Body of pancreas (tissue), 4 donors: ENCODE measurements at regions not wholly inside any gene's neighbourhood (a gene's known extent, or its start where the extent isn't known, plus 50 kb on each side); places are given as distances from the start of the nearest gene placed in this dataset.

Experiments used
- ATAC-seq: fragments of 150-250 bp; one replicate; pipeline ENCODE4 v1.9.1; 2016
- DNase-seq, 4 donors: peaks; one replicate each; pipeline ENCODE4 v3.0.0-alpha.2; 2019
- H3K27ac ChIP-seq, 4 donors: fragments of 200-600 bp; sonication (generic); 1 replicate in 3 of 4; 2 replicates in 1 of 4; pipeline versions ENCODE4 v1.5.1 to v1.6.1; 2016 to 2019; ENCODE audit warnings: mild to moderate bottlenecking in 1 of 4, mixed read lengths in 1 of 4, moderate library complexity in 1 of 4
- H3K27me3 ChIP-seq, 2 donors: fragments of 200-600 bp; sonication (generic); one replicate each; pipeline ENCODE4 v1.6.0; 2016; ENCODE audit warnings: mild to moderate bottlenecking in 1 of 2
- H3K36me3 ChIP-seq, 2 donors: fragments of 200-600 bp; sonication (generic); replicated peaks in 1 of 2; 2 replicates each; pipeline ENCODE4 v1.5.1; 2016; ENCODE audit warnings: low read depth in 2 of 2; ENCODE audit not compliant: insufficient read depth in 1 of 2
- H3K4me1 ChIP-seq: fragments of 200-600 bp; sonication (generic); one replicate; pipeline ENCODE4 v1.6.0; 2016
- H3K4me3 ChIP-seq, 2 donors: fragments of 200-600 bp; sonication (generic); 1 replicate in 1 of 2; 2 replicates in 1 of 2; pipeline ENCODE4 v1.5.1; 2016 to 2019
- H3K9me3 ChIP-seq, 3 donors: fragments of 200-600 bp; sonication (generic); 1 replicate in 2 of 3; 2 replicates in 1 of 3; pipeline ENCODE4 v1.5.1; 2016
- POLR2A ChIP-seq, 3 donors: fragments of 450-650 bp; IDR thresholded peaks; one replicate each; pipeline ENCODE4 v1.6.1; 2016; ENCODE audit warnings: antibody characterized with exemption in 3 of 3, mild to moderate bottlenecking in 2 of 3
- WGBS, 2 donors: methylation state at CpG; one replicate each; pipeline ENCODE4 v1.1.5; 2017; 5-methylcytosine and 5-hydroxymethylcytosine counted together
- intact Hi-C: fragments of 100-400 bp; cut with DNase I; formaldehyde crosslinking; loops from one replicate; pipeline ENCODE4 v1.15.1; 2023
- TF ChIP-seq, protein P1 (sequence below), 7 experiments: fragments of 450-650 bp in 4 of 7; fragments of 200-600 bp in 3 of 7; sonication (generic) in 3 of 7; IDR thresholded peaks; one replicate each; pipeline ENCODE4 v1.5.1; 2016 to 2019; ENCODE audit warnings: antibody characterized with exemption in 7 of 7

DNA sequence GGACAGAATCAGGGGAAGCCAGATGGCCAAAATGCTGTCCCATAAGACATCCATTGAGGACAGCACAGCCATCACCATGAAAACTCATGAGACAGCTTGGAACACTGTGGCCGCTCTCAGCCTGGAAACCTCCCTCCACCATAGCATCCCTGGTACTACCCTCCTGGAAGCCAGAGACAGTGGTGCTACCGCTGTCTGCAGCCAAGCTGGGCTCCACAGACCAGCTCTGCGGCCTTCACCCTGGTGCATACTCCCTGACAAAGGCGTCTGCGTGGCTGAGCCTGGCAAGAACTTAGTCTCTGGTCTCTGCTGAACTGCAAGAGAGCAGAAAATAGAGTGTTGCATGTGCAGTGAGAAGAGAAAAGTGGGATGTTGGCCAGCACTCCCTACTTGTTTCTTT is 558.0 kb downstream of the C6orf118 start:
- no peak overlapping the region for H3K27ac ChIP-seq
- no peak for ATAC-seq
- 43 to 53% methylated on average over 4 to 5 of the region's 5 CpGs for WGBS, 2 donors

DNA sequence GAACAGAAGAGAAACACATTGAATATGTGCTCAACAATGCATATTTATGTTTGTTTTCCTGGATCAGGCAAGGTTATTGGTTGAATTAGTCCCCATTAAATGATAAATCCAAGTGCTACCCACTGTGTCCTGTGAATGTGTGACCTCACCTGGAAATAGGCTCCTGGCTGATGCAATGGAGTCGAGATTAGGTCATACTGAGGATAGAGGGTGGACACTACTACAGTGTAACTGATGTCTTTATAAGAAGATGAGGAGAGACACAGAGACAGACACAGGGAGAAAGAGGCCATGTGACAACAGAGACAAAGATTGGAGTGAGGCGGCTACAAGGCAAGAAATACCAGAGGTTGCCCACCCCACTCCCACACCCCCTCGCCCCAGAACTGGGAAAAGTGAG is 559.3 kb downstream of the C6orf118 start:
- intact Hi-C loops: no loop called here
- TF ChIP-seq, protein P1, sequence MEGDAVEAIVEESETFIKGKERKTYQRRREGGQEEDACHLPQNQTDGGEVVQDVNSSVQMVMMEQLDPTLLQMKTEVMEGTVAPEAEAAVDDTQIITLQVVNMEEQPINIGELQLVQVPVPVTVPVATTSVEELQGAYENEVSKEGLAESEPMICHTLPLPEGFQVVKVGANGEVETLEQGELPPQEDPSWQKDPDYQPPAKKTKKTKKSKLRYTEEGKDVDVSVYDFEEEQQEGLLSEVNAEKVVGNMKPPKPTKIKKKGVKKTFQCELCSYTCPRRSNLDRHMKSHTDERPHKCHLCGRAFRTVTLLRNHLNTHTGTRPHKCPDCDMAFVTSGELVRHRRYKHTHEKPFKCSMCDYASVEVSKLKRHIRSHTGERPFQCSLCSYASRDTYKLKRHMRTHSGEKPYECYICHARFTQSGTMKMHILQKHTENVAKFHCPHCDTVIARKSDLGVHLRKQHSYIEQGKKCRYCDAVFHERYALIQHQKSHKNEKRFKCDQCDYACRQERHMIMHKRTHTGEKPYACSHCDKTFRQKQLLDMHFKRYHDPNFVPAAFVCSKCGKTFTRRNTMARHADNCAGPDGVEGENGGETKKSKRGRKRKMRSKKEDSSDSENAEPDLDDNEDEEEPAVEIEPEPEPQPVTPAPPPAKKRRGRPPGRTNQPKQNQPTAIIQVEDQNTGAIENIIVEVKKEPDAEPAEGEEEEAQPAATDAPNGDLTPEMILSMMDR (IDR thresholded peaks at IDR 0.05): no peak
- TF ChIP-seq POLR2A (IDR thresholded peaks at IDR 0.05): no peak

More for the DNA sequence above, 558.0 kb downstream of the C6orf118 start:
- TF ChIP-seq POLR2A (IDR thresholded peaks at IDR 0.05): no peak
- TF ChIP-seq, protein P1 (IDR thresholded peaks at IDR 0.05): no peak
- intact Hi-C loops: no loop called here
- DNase-seq: no peak
- no peaks in the 10 kb centered on the region for H3K27me3 ChIP-seq
- H3K9me3 ChIP-seq: no peaks in the 10 kb centered on the region
- H3K4me1 ChIP-seq: no peaks in the 10 kb centered on the region
- no peaks in the 10 kb centered on the region for H3K36me3 ChIP-seq
- no peak overlapping the region for H3K4me3 ChIP-seq

DNA sequence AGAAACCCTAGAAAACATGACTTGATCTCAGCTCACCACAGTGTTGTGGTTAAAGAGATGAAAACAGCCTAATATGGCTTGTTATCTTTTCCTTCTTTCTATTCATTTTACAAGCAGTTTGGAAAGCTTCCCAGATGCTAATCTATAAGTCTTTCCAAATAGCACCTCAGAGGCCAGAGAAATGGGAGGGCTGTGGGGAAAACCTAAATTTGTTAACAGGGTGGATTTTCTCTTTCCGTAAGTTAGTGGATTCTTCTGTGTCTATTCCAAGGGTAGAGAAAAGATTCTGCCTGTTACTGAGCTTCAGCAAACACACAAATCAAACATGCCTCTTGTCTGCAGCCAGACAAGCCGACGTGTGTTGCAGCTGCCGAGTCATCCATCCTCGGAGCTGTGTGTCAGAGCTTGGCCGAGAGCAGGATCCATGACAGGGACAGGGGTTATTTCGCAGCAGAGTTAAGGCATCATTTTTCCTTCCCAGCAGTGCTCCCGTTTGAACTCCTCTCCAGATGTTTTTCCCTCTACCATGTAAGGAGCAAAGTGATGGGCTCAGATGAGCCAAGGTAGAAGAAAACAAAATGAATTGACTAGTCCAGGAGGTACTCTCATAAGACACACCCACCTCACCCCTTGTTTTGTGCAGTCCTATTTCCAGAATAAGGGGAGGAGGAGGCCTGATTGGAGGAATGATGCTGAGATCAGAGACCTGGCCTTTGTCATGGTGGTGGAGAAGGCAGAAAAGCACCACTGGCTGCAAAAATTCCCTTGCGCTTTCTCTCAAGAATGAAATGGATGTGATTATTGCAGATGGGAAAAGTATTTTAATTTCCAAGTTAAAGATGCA is 560.0 kb downstream of the C6orf118 start:
- ATAC-seq (no peak), DNase-seq (peak in 1 of 4 donors; percentile 26)
- Histone ChIP-seq H3K9me3 (no peaks in the 10 kb centered on the region), H3K36me3 (no peaks in the 10 kb centered on the region), H3K4me3 (no peak overlapping the region), H3K27ac (no peak overlapping the region), H3K4me1 (no peaks in the 10 kb centered on the region), H3K27me3 (no peaks in the 10 kb centered on the region)
- no peak for TF ChIP-seq POLR2A (IDR thresholded peaks at IDR 0.05)
- TF ChIP-seq, protein P1 (IDR thresholded peaks at IDR 0.05): no peak
- WGBS, 2 donors: 23 to 30% methylated on average over 9 of the region's 9 CpGs
- intact Hi-C loops: no loop called here

More for the DNA sequence above, 559.3 kb downstream of the C6orf118 start:
- H3K4me3 ChIP-seq: no peak overlapping the region
- DNase-seq: no peak
- no peaks in the 10 kb centered on the region for H3K36me3 ChIP-seq
- no peaks in the 10 kb centered on the region for H3K27me3 ChIP-seq
- H3K9me3 ChIP-seq: no peaks in the 10 kb centered on the region
- WGBS, 2 donors: 32 to 51% methylated on average over 3 of the region's 3 CpGs
- H3K4me1 ChIP-seq: no peaks in the 10 kb centered on the region
- no peak for ATAC-seq
- no peak overlapping the region for H3K27ac ChIP-seq

DNA sequence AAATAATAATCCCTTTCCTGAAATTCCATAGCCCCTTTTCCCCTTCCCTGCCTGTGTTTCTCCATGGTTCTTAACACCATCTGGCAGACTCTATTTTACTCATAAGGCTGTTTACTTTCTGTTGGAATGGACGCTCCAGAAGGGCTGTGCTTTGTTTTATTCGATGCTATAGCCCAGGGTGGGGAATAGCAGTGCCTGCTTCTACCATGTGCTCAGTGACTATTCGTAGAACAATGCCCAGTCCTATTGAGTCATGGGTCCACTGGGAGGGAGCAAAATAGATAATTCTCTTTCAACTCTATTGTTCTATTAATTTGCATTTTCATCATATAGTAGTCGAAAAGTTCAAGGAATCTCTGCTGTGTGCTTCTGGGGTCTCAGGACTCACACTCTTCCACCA is 565.1 kb downstream of the C6orf118 start:
- ATAC-seq (no peak), DNase-seq (no peak)
- no peak overlapping the region for H3K27ac ChIP-seq
- H3K4me1 ChIP-seq: no peaks in the 10 kb centered on the region
- TF ChIP-seq, protein P1 (IDR thresholded peaks at IDR 0.05): no peak
- no peak for TF ChIP-seq POLR2A (IDR thresholded peaks at IDR 0.05)
- intact Hi-C loops: no loop called here
- H3K9me3 ChIP-seq: no peaks in the 10 kb centered on the region
- H3K36me3 ChIP-seq: no peaks in the 10 kb centered on the region
- WGBS, 2 donors: 52 to 59% methylated on average over 4 of the region's 4 CpGs
- no peak overlapping the region for H3K4me3 ChIP-seq
- no peaks in the 10 kb centered on the region for H3K27me3 ChIP-seq
